ENCODE measurements at regions not wholly inside any gene's neighbourhood (a gene's known extent, or its start where the extent isn't known, plus 50 kb on each side); places are given as distances from the start of the nearest gene placed in this dataset.

DNA sequence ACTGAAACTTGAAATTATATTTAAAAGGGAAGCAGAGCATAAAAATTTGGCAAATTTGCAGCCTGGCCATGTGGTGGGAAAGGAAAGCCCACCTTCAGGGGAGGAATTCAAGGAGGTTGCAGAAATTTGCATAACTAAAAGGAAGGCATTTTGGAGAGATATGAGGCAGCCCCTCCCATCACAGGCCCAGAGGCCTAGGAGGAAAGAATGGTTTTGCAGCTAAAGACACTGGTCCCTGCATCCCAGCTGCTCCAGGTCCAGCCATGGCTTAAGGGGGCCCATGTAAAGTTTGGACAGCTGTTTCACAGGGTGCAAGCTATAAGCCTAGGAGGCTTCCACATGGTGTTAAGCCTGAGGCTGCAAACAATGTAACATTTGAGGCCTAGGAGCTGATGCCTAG is 212.5 kb downstream of the NNT start (continued):
- TF ChIP-seq, protein P1, sequence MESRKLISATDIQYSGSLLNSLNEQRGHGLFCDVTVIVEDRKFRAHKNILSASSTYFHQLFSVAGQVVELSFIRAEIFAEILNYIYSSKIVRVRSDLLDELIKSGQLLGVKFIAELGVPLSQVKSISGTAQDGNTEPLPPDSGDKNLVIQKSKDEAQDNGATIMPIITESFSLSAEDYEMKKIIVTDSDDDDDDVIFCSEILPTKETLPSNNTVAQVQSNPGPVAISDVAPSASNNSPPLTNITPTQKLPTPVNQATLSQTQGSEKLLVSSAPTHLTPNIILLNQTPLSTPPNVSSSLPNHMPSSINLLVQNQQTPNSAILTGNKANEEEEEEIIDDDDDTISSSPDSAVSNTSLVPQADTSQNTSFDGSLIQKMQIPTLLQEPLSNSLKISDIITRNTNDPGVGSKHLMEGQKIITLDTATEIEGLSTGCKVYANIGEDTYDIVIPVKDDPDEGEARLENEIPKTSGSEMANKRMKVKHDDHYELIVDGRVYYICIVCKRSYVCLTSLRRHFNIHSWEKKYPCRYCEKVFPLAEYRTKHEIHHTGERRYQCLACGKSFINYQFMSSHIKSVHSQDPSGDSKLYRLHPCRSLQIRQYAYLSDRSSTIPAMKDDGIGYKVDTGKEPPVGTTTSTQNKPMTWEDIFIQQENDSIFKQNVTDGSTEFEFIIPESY (IDR thresholded peaks at IDR 0.05; ENCODE audit: extremely low read depth, insufficient replicate concordance, low read length): no peak
- TF ChIP-seq JUND (IDR thresholded peaks at IDR 0.05) (no peak), FOSL1 (IDR thresholded peaks at IDR 0.05; ENCODE audit: low read depth) (no peak), YY1 (IDR thresholded peaks at IDR 0.05; ENCODE audit: extremely low read depth, insufficient replicate concordance, low read depth, low read length) (no peak), ATF3 (IDR thresholded peaks at IDR 0.05) (no peak)

DNA sequence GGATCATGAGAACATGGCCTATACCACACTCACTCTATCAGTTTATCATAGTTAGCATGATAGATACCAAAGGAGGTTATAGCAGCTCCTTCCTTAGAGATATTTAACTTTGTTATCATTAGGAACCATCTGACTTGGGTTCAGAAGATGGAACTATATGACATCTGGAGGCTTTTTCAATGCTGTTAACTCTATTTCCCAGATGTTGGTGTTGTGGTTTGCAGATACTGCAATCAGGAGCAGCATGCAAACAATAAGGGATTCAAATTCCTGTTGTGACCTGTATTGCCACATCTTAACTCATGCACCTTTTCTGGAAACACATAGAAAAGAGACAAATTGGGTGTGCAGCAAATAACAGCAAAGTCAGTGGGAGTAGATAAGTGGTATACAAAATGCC is 201.7 kb downstream of the NNT start:
- Histone ChIP-seq H2AFZ (ENCODE audit: low read depth, low read length, poor library complexity, severe bottlenecking) (no peak overlapping the region), H3K9me2 (ENCODE audit: insufficient read depth) (no peaks in the 10 kb centered on the region), H3K27me3 (ENCODE audit: insufficient read depth, low read length) (no peaks in the 10 kb centered on the region), H3K9me3 (ENCODE audit: control insufficient read depth in 1 of 2, insufficient read depth in 1 of 2, low read depth in 1 of 2, low read length in 2 of 2) (no peaks in the 10 kb centered on the region), H3K4me2 (ENCODE audit: low read length) (no peak overlapping the region), H4K20me1 (ENCODE audit: insufficient read depth) (no peaks in the 10 kb centered on the region), H3K4me1 (ENCODE audit: control insufficient read depth in 1 of 2, insufficient read depth in 2 of 2, low read length in 2 of 2) (no peaks in the 10 kb centered on the region), H3K9ac (ENCODE audit: low read length) (no peak overlapping the region), H3K4me3 (replicated peaks in 1 of 2; ENCODE audit: low read depth in 1 of 2, low read length in 2 of 2) (no peak overlapping the region), H3K36me3 (ENCODE audit: control insufficient read depth in 1 of 2, insufficient read depth in 2 of 2, low read length in 2 of 2) (no peaks in the 10 kb centered on the region), H3K27ac (ENCODE audit: low read depth, low read length) (no peak overlapping the region), H3K79me2 (ENCODE audit: insufficient read depth, low read length) (no peaks in the 10 kb centered on the region)
- ATAC-seq (no peak), DNase-seq (ENCODE audit: low read depth, low spot score) (no peak)
- ChIA-PET RAD21 (ENCODE audit: low non-redundant PET in 1 of 2, low total read pairs in 2 of 2, uncharacterized antibody in 2 of 2, unreplicated experiment in 2 of 2) (no interaction called here), POLR2A (no interaction called here), CTCF (no interaction called here)
- intact Hi-C loops (cut with micrococcal nuclease): no loop called here
- TF ChIP-seq, protein P1 (IDR thresholded peaks at IDR 0.05; ENCODE audit: extremely low read depth, insufficient replicate concordance, low read length): no peak
- TF ChIP-seq TCF7L2 (IDR thresholded peaks at IDR 0.05; ENCODE audit: borderline replicate concordance, extremely low read depth, insufficient read depth, insufficient read length): no peak
- no TSS peak for BruUV-seq (replicated peaks)
